CD8-positive, alpha-beta memory T cell (primary cell): ENCODE measurements at regions not wholly inside any gene's neighbourhood (a gene's known extent, or its start where the extent isn't known, plus 50 kb on each side); places are given as distances from the start of the nearest gene placed in this dataset.
"Not testable (repeated sequence)": the region's sequence is repeated elsewhere in the genome, so short reads cannot be mapped to it uniquely, and the experiment has no call there.

Source experiments
- CTCF ChIA-PET: fragments of 350-600 bp; sonication (Branson Sonifier 250); formaldehyde crosslinking; loops from one replicate; lab custom pipeline; 2021; ENCODE audit warnings: antibody characterized with exemption; lab: Charles Lee
- POLR2A ChIA-PET: fragments of 350-600 bp; sonication (Branson Sonifier 250); formaldehyde crosslinking; loops from one replicate; lab custom pipeline; 2021; ENCODE audit warnings: antibody characterized with exemption; lab: Charles Lee
- DNase-seq, 5 donors: peaks; one replicate each; pipeline versions ENCODE4 v3.0.0 to v3.0.0-alpha.2; 2020 to 2022; ENCODE audit warnings: mixed read lengths in 1 of 5
- H3K27ac ChIP-seq: one replicate; pipeline ENCODE4 v1.7.0; 2013; ENCODE audit warnings: low read depth, mild to moderate bottlenecking, low read length, moderate library complexity
- H3K27me3 ChIP-seq: 2 replicates; pipeline ENCODE4 v1.7.0; 2013; ENCODE audit warnings: low read length, mild to moderate bottlenecking; ENCODE audit not compliant: insufficient read depth, poor library complexity, severe bottlenecking
- H3K36me3 ChIP-seq: 2 replicates; pipeline ENCODE4 v1.7.0; 2013; ENCODE audit warnings: mild to moderate bottlenecking, low read length, moderate library complexity; ENCODE audit not compliant: insufficient read depth
- H3K4me1 ChIP-seq: 2 replicates; pipeline ENCODE4 v1.7.0; 2013; ENCODE audit warnings: mild to moderate bottlenecking, low read length, moderate library complexity; ENCODE audit not compliant: insufficient read depth
- H3K4me3 ChIP-seq: 2 replicates; pipeline ENCODE4 v1.7.0; 2013; ENCODE audit warnings: mild to moderate bottlenecking, low read length
- H3K9me3 ChIP-seq: 2 replicates; pipeline ENCODE4 v1.7.0; 2013; ENCODE audit warnings: mild to moderate bottlenecking, low read length
- H3K27ac Mint-ChIP-seq, 8 donors: one replicate each; pipeline ENCODE4 v1.8.0; 2020 to 2021; ENCODE audit warnings: mixed read lengths in 8 of 8, mild to moderate bottlenecking in 6 of 8, inconsistent platforms in 3 of 8, moderate library complexity in 3 of 8
- H3K27me3 Mint-ChIP-seq, 2 donors: one replicate each; pipeline ENCODE4 v1.8.0; 2020 to 2021; ENCODE audit warnings: mixed read lengths in 2 of 2, mild to moderate bottlenecking in 1 of 2, moderate library complexity in 1 of 2
- H3K36me3 Mint-ChIP-seq, 3 donors: one replicate each; pipeline ENCODE4 v1.8.0; 2020 to 2021; ENCODE audit warnings: mixed read lengths in 3 of 3, inconsistent platforms in 1 of 3, mild to moderate bottlenecking in 1 of 3
- H3K4me1 Mint-ChIP-seq, 3 donors: one replicate each; pipeline ENCODE4 v1.8.0; 2020 to 2021; ENCODE audit warnings: mixed read lengths in 3 of 3, inconsistent platforms in 1 of 3, mild to moderate bottlenecking in 1 of 3
- H3K4me3 Mint-ChIP-seq, 7 donors: one replicate each; pipeline ENCODE4 v1.8.0; 2020 to 2021; ENCODE audit warnings: mixed read lengths in 7 of 7, mild to moderate bottlenecking in 6 of 7, moderate library complexity in 4 of 7, inconsistent platforms in 2 of 7
- H3K9me3 Mint-ChIP-seq, 5 donors: one replicate each; pipeline ENCODE4 v1.8.0; 2020 to 2022; ENCODE audit warnings: mixed read lengths in 5 of 5, mild to moderate bottlenecking in 3 of 5, moderate library complexity in 2 of 5, inconsistent platforms in 1 of 5

DNA sequence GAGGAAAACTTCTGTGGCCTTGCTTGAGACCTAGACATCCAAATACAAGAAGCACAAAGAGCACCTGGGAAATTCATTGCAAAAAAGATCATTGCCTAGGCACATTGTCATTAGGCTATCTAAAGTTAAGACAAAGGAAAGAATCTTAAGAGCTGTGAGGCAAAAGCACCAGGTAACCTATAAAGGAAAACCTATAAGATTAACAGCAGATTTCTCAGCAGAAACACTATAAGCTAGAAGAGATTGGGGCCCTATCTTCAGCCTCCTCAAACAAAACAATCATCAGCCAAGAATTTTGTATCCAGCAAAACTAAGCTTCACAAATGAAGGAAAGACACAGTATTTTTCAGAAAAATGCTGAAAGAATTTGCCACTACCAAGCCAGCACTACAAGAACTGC, 1003.3 kb downstream of the XPNPEP1 start:
- H3K27ac ChIP-seq, CTCF ChIA-PET, H3K4me1 ChIP-seq, POLR2A ChIA-PET, H3K27me3 ChIP-seq, H3K36me3 Mint-ChIP-seq, H3K4me3 Mint-ChIP-seq, H3K4me3 ChIP-seq, H3K27me3 Mint-ChIP-seq, DNase-seq, H3K4me1 Mint-ChIP-seq, H3K36me3 ChIP-seq, H3K27ac Mint-ChIP-seq, H3K9me3 ChIP-seq: not testable (repeated sequence)
- peaks cover 0 to 20% (median 7%) of the 10 kb centered on the region in 5 donors for H3K9me3 Mint-ChIP-seq

DNA sequence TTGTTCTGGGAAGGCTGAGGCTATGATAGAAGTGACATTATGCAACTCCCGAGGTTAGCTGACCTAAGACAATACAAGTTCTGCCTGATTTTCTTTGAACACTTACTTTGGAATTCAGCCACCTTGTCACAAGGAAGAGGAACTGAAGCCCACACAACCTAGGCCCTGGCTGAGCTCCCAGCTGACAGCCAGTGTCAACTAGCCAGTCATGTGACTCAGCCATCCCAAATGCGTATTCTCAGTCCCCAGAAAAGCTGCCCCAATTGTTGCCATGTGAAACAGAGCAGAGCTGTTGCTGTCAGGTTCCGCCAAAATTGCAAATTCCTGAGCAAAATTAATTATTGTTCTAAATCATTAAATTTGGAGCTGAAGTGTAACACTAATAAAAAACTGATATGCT, 1010.0 kb downstream of the XPNPEP1 start:
- Mint-ChIP-seq H3K4me3 (no peak overlapping the region), H3K36me3 (no peaks in the 10 kb centered on the region), H3K9me3 (peaks cover 2 to 8% (median 6%) of the 10 kb centered on the region in 5 donors), H3K27ac (no peak overlapping the region), H3K27me3 (no peaks in the 10 kb centered on the region), H3K4me1 (no peaks in the 10 kb centered on the region)
- H3K27me3 ChIP-seq, result no peaks in the 10 kb centered on the region
- H3K27ac ChIP-seq, result no peak overlapping the region
- ChIA-PET CTCF (no interaction called here), POLR2A (no interaction called here)
- H3K4me1 ChIP-seq, result no peaks in the 10 kb centered on the region
- H3K36me3 ChIP-seq, result no peaks in the 10 kb centered on the region
- H3K4me3 ChIP-seq, result no peak overlapping the region
- no peaks in the 10 kb centered on the region for H3K9me3 ChIP-seq
- DNase-seq, result no peak

DNA sequence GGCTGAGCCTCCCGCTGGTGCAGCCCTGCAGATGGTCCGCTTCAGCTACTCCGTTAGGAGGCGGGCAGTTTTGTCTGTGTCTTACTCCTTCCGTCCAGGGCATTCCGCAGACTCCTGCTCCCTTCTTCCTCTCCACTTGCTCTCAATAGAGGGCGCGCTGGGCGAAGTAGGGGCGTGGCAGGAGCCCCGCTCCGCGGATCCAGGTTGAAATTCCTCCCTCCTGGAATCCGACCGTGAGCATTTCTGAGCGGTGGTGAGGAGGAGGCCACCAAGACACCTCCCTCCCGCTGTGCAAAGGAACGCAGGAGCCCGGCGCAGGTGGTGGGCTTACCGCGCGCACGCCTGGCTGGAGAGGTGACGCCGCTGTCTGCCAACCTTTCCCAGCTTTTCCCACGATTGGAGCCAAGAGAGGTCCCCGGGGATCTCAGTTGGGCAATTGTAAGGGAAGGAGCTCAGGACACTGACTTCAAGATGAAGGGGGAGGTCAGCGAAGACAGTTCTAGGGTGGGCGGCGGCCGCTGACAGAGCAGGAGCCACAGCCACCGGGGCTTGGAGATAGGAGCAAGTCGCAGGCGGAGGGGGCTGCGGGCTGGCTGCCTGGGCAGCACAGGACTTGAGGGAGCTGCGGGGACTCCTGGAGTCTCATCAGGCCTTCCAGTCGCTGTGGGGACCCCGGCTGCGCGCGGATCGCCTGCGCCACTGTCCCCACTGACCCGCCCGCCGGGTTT, 1011.3 kb downstream of the XPNPEP1 start:
- Mint-ChIP-seq H3K36me3 (no peaks in the 10 kb centered on the region), H3K27me3 (no peaks in the 10 kb centered on the region), H3K4me1 (no peaks in the 10 kb centered on the region), H3K27ac (no peak overlapping the region), H3K9me3 (peaks cover 2 to 7% (median 6%) of the 10 kb centered on the region in 5 donors), H3K4me3 (no peak overlapping the region)
- Histone ChIP-seq H3K27me3 (no peaks in the 10 kb centered on the region), H3K4me1 (no peaks in the 10 kb centered on the region), H3K36me3 (no peaks in the 10 kb centered on the region), H3K27ac (no peak overlapping the region), H3K9me3 (no peaks in the 10 kb centered on the region), H3K4me3 (no peak overlapping the region)
- no peak for DNase-seq
- CTCF ChIA-PET, result no interaction called here
- POLR2A ChIA-PET, result no interaction called here

DNA sequence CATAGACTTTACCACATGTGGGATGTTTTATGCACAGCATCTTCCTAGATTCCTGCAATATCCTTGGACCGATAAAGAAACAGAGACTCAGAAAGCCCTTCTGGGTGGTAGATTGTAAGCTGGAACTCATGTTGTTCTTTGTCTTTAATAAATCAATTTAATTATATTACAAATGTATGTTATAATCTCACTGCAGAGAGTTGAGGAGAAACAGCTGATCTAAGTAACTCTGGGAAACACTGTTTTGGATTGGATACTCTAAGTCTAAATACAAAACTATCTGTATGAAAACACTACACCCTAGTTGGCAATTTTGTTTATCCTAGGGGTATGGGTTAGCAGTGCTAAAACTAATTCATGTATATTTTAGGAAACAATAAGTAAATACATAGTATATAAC, 1015.2 kb downstream of the XPNPEP1 start:
- no peak overlapping the region for H3K27ac ChIP-seq
- H3K4me1 ChIP-seq, result no peaks in the 10 kb centered on the region
- H3K36me3 Mint-ChIP-seq, result no peaks in the 10 kb centered on the region
- no peaks in the 10 kb centered on the region for H3K4me1 Mint-ChIP-seq
- POLR2A ChIA-PET, result no interaction called here
- CTCF ChIA-PET, result no interaction called here
- H3K4me3 ChIP-seq, result no peak overlapping the region
- H3K9me3 ChIP-seq, result no peaks in the 10 kb centered on the region
- no peaks in the 10 kb centered on the region for H3K36me3 ChIP-seq
- no peak overlapping the region for H3K27ac Mint-ChIP-seq
- no peak overlapping the region for H3K4me3 Mint-ChIP-seq
- H3K27me3 ChIP-seq, result no peaks in the 10 kb centered on the region
- no peak for DNase-seq
- peaks cover 5 to 26% (median 8%) of the 10 kb centered on the region in 5 donors for H3K9me3 Mint-ChIP-seq
- no peaks in the 10 kb centered on the region for H3K27me3 Mint-ChIP-seq

DNA sequence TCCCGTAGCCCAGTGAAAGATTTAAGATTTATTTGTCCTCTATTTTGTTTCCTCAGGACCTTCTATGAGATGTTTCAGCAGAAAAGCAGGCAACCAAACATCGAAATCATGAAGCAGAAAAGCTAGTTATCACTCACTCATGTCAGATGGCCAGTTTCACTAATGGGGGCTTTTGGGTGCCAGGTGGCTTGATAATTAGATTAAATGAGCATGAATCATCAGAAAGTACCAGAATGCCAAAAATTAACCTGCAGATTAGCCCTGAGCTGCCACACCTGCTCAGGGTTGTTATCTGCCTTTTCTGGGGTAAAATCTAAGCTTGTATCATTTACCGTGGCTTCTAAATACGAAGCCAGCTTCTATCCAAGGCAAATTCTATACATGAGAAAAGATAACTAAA, 1017.5 kb downstream of the XPNPEP1 start:
- no peak for DNase-seq

DNA sequence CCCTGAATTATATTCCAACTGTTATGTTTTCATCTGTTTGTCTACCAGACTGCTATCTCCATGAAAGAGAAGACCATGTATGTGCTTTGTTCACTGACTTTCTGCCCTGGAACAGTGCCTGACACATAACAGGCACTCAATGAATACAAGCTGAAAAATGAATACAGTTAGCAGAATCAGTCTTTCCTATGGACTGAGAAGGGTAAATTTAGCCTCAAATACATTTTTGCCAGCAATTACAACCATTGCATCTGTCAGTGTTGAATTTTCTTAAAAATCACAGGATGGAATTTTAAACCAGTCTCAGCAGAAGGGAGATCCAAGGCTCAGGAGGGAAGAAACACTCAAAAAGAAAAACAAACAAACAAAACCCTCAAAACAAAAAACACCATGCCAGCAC, 1018.1 kb downstream of the XPNPEP1 start:
- DNase-seq, result no peak
- Mint-ChIP-seq H3K9me3 (peaks cover 5 to 22% (median 7%) of the 10 kb centered on the region in 5 donors), H3K4me1 (no peaks in the 10 kb centered on the region), H3K4me3 (no peak overlapping the region), H3K36me3 (no peaks in the 10 kb centered on the region), H3K27me3 (no peaks in the 10 kb centered on the region), H3K27ac (no peak overlapping the region)
- ChIA-PET CTCF (interaction anchor here (0.9 kb wide), 1 partner anchor 12 kb away, joined by 3 read pairs; no protein-coding TSS in a partner anchor), POLR2A (no interaction called here)
- Histone ChIP-seq H3K27me3 (no peaks in the 10 kb centered on the region), H3K9me3 (no peaks in the 10 kb centered on the region), H3K4me1 (no peaks in the 10 kb centered on the region), H3K4me3 (no peak overlapping the region), H3K36me3 (no peaks in the 10 kb centered on the region), H3K27ac (no peak overlapping the region)

More for the DNA sequence above, 1017.5 kb downstream of the XPNPEP1 start:
- Mint-ChIP-seq H3K4me1 (no peaks in the 10 kb centered on the region), H3K9me3 (peaks cover 6 to 22% (median 8%) of the 10 kb centered on the region in 5 donors), H3K27me3 (no peaks in the 10 kb centered on the region), H3K4me3 (no peak overlapping the region), H3K27ac (no peak overlapping the region), H3K36me3 (no peaks in the 10 kb centered on the region)
- no peak overlapping the region for H3K27ac ChIP-seq
- ChIA-PET POLR2A (no interaction called here), CTCF (no interaction called here)
- H3K27me3 ChIP-seq, result no peaks in the 10 kb centered on the region
- H3K4me3 ChIP-seq, result no peak overlapping the region
- H3K4me1 ChIP-seq, result no peaks in the 10 kb centered on the region
- no peaks in the 10 kb centered on the region for H3K9me3 ChIP-seq
- no peaks in the 10 kb centered on the region for H3K36me3 ChIP-seq

DNA sequence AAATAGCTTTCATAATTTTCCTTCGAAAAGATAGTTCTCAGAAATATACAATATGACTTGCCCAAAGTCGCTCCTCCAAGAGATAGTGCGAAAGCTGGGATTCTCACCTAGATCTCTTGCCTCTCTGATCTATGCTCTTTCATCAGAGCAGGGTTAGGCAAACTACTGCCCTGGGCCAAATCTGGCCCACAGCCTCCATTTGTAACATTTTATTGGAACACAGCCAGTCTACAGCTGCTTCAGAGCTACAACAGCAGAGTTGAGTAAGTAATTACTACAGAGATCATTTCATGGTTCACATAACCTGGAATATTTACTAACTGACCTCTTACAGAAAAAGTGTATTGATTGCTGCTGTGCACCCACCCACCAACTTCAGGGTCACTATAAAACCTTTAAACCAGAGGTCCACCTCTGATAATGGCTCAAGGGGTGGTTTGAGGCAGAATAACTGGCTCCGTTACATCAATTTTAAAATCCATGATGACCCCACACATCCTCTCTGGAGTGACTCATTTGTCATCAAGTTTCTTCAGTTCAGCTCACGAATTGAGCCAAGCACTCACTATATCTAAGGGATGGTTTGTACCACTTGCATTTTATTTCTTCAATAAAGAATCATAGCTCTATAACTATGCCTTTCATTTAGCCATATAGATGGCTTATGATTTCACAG, 1019.0 kb downstream of the XPNPEP1 start:
- Histone ChIP-seq H3K27me3 (no peaks in the 10 kb centered on the region), H3K36me3 (no peaks in the 10 kb centered on the region), H3K4me3 (no peak overlapping the region), H3K9me3 (no peaks in the 10 kb centered on the region), H3K27ac (no peak overlapping the region), H3K4me1 (no peaks in the 10 kb centered on the region)
- no peaks in the 10 kb centered on the region for H3K36me3 Mint-ChIP-seq
- H3K4me3 Mint-ChIP-seq, result no peak overlapping the region
- H3K27me3 Mint-ChIP-seq, result no peaks in the 10 kb centered on the region
- ChIA-PET CTCF (interaction anchor here (0.9 kb wide), 1 partner anchor 11 kb away, joined by 3 read pairs; no protein-coding TSS in a partner anchor), POLR2A (no interaction called here)
- H3K27ac Mint-ChIP-seq, result no peak overlapping the region
- DNase-seq, result no peak
- peaks cover 6 to 22% (median 13%) of the 10 kb centered on the region in 5 donors for H3K9me3 Mint-ChIP-seq
- no peaks in the 10 kb centered on the region for H3K4me1 Mint-ChIP-seq

DNA sequence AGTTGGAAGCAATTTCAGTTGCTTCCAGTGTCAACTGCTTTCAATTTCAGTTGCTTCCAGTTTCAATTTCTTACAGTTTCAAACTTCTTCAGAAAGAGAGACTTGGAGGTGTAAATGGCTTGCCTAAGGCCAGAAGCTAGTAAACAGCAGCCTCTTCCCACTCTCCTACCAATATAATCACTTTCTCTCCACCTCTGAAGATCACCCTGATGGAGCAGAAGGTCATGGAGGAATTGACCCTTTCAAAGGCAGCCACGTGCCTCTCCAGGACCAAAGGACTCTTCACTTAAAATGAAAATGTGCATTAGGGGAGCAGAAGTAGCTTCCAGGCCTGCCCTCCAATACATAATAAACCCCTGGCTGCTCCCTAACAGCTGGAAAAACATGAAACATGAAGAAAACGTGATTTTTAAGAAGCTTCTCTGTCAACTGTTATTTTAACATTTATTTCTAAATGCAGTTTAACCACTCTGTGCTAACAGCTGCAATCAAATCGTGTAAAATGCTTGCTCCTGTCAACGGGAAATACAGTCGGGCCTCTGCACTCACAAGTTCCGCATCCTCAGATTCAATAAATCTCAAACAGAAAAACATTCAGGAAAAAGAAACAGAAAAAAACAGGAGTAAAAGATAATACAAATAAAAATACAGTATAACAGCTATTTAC, 1020.6 kb downstream of the XPNPEP1 start:
- Histone ChIP-seq H3K4me1 (no peaks in the 10 kb centered on the region), H3K9me3 (no peaks in the 10 kb centered on the region), H3K36me3 (no peaks in the 10 kb centered on the region), H3K27me3 (no peaks in the 10 kb centered on the region), H3K27ac (no peak overlapping the region), H3K4me3 (no peak overlapping the region)
- ChIA-PET POLR2A (no interaction called here), CTCF (interaction anchor here (0.5 kb wide), 1 partner anchor 221 kb away, joined by 3 read pairs; no protein-coding TSS in a partner anchor)
- Mint-ChIP-seq H3K4me1 (no peaks in the 10 kb centered on the region), H3K4me3 (no peak overlapping the region), H3K36me3 (no peaks in the 10 kb centered on the region), H3K27me3 (no peaks in the 10 kb centered on the region), H3K9me3 (peaks cover 9 to 22% (median 18%) of the 10 kb centered on the region in 5 donors), H3K27ac (no peak overlapping the region)
- no peak for DNase-seq
